HG03139 (cell line): ENCODE measurements at regions not wholly inside any gene's neighbourhood (a gene's known extent, or its start where the extent isn't known, plus 50 kb on each side); places are given as distances from the start of the nearest gene placed in this dataset.

Experiments used
- ATAC-seq: cut with Tn5 transposase; IDR thresholded peaks from one replicate; pipeline ENCODE4 v1.9.1; 2021; ENCODE audit not compliant: unreplicated experiment

GRCh38 chr1:218863987-218864386 lies 309.7 kb upstream of the LYPLAL1 start:
- no peak for ATAC-seq

DNA sequence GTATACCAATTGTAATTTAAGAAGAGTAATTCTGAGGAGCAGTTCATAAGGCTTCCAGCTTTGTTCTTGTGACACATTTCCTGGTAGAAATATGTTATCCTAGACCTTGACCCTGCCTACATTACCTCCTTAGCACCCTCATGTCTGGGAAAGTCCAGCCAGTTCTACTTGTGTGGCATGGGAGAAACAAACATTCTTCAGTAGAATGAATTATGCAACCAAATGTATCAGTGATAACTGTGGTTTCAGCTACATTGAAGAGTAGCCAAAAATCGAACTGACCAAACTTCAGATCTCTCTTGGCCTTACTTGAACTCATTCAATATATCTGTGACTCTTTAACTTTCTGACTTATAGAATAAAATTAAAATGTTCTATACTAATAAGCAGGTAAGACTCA lies 308.1 kb upstream of the LYPLAL1 start:
- ATAC-seq: no peak

DNA sequence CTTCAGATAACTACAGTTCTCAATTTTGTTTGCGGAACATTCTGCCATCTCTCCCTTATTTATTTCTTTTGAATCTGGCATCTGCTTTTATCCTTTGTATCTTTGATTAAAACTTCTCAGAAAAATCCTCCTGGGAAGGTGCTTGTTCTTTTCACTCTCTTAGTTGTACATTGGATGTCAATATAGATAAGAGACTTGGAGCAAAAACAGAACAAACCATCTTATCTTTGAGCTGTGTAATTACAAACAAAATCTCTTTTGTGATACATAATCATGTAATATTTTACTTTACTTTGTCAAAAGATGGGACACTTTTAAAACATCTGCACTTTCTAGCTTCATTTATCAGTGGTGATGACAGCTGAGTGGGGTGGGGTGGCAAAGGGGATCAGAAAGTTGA lies 307.2 kb upstream of the LYPLAL1 start:
- no peak for ATAC-seq

GRCh38 chr1:218867066-218867465 lies 306.6 kb upstream of the LYPLAL1 start:
- ATAC-seq: no peak

DNA sequence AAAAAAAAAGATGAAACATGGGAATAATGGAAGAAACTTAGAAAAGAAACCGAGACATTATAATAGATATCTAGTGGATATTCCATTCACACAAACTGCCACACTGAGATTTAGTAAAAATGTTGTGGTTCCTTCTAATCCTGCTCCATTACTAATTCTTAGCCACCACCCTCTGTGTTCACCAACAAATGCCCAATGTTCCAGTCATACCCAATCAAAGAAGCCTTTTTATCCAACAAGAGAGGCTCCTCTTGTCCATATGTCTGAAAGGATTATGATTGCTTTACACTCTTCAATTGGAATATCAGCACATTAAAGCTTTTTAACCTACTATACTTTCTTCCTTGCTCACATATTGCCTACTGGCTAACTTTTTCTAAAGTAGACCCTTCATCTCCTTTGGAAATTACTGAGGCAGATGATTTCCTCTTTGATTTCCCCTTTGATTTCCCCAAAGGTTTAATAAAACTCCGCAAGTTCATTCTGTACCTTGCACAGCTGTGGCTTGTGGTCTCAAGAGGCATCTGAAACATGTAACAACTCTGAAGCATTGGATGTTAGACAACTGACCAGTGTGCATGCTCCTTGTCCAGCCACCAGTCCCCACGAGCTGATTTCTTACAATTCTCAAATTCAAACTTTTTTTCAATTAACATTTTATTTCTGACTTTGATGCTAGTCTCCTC lies 305.6 kb upstream of the LYPLAL1 start:
- no peak for ATAC-seq

GRCh38 chr1:218869276-218869675 lies 304.4 kb upstream of the LYPLAL1 start:
- no peak for ATAC-seq

DNA sequence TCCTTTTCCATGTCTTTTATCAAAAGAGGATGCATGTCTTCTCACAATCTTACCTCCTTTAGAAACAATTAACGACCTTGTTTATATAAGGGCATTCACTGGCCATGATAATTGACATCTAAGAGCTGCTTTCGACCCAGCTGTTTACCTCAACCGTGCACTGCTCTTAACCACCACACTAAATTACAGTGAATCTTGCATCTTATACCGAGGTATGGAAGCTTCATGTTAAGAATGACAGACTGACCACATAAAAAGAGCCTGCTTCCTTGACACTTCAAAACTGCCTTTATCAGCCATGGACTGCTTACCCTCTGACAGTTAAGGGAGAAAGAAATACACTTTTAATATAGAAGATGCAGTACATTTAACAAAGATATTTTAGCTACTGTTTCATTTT lies 301.7 kb upstream of the LYPLAL1 start:
- no peak for ATAC-seq

DNA sequence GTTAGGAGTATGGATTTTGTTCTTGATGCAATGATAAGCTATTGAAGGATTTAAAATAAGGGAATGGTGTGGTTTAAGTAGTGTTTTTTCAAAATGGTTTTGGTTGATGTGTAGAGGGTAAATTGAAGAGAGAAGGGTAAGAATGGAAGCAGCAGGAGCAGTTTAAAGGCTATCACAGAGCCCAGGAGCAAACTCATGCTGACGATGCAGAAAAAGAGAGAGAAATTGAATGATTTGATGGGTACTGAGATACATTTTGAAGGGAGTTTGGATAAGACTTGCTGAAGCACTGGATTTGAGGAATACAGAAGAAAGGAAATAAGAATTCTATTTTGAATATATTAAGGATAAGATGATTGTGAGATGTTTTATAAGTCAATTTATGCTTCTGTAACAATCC lies 300.8 kb upstream of the LYPLAL1 start:
- ATAC-seq: no peak

DNA sequence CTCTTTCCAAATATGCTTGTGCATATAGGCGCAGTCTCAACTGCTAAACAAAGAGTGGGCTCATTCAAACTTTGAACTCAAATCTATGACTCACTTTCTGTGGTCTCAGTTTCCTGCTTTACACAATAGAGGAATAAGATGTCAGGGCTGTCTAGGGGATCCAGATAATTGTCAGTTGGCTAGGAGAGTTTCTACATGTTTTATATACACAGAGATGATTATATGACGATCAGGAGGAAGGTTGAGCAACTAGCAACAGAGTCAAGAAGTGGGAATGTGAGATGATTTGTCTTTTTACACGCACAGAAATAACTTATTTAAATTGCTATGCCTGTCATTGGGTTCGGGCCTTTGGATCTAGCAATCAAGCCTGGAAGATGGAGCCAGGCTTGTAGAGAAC lies 299.4 kb upstream of the LYPLAL1 start:
- ATAC-seq: no peak

GRCh38 chr1:218874801-218875400 lies 298.8 kb upstream of the LYPLAL1 start:
- ATAC-seq: no peak

GRCh38 chr1:218878369-218878768 lies 295.3 kb upstream of the LYPLAL1 start:
- no peak for ATAC-seq

- ATAC-seq: no peak
Observed at GRCh38 chr1:218880484-218881060, 293.1 kb upstream of the LYPLAL1 start.

GRCh38 chr1:218882454-218882853 lies 291.2 kb upstream of the LYPLAL1 start:
- ATAC-seq: no peak

GRCh38 chr1:218886101-218886871 lies 287.4 kb upstream of the LYPLAL1 start:
- ATAC-seq: no peak

DNA sequence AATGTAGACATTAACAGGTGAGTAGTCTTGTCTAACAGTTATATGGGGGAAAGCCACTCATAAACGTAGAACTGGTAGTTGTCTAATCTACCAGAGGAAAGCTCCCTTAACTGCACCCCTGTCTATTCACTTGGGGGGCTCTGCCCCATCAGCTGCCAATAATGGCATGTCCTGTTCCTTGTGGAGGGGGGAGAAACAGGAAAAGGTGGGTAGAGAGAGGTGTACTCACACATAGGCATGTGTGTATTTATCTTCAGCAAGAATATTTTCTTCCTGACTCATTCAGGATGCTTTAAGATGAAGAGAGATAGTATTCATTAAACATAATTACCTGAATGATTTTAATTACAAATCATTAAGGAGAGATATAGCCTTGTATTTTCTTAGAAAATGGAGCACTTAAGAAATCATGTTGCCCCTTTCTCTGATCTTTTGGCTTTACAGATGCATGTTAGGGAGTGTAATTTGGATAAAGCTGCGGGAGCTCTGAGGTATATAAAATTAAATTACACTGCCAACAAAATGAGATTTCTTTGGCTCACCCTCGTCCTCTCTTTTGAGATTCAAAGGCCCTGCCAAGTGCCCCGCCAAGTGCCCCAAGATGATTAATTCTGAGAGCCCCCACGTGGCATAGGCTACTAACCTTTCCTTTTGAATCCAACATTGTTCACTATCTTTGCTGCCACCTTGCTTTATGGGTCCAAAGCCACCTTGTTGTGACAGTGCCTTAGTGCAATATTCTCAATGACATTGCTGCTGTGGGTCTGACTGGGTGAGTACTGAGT lies 286.3 kb upstream of the LYPLAL1 start:
- ATAC-seq: no peak

DNA sequence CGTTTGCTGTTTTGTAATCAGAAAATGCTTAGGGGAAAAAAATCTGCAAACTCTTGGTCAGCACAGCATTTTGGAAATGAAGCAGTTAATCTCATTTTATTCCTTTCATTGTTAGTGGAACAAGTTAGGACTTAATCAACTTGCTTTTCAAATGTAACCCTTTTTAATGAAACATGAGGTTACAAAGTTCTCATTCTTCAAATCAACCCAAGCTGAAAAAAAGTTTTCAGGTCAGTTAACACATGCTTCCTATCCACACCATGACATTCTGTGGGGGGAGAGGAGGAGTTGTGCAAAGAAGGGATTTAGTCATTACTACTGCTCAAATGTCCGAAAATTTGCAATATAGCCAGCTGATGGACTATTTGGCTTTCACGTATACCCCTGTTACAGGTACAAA lies 283.2 kb upstream of the LYPLAL1 start:
- ATAC-seq: no peak

GRCh38 chr1:218891577-218891976 lies 282.1 kb upstream of the LYPLAL1 start:
- ATAC-seq: no peak

DNA sequence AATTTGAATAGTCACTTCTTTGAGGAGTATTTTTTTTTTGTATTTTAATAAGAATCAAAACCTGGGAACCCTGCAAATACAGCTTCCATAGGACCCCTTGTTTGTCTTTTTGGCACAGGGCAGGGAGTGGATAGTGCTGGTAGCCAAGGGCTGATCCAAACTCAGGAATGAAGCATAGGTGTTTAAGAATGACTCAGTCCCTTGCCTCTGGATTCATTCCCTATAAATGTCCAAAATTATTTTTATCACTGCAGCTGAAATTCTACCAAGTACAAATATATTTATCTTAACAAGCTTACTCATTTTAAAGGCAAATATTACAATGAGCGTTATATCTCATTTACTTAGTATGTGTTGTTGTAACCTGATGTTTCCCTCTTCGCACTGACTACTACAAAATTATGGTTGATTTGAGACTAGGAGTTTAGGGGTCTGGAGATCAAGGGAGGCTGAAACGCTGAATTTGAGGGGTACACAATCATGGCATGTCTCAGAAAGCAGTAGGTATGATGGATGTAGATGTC lies 278.6 kb upstream of the LYPLAL1 start:
- no peak for ATAC-seq

DNA sequence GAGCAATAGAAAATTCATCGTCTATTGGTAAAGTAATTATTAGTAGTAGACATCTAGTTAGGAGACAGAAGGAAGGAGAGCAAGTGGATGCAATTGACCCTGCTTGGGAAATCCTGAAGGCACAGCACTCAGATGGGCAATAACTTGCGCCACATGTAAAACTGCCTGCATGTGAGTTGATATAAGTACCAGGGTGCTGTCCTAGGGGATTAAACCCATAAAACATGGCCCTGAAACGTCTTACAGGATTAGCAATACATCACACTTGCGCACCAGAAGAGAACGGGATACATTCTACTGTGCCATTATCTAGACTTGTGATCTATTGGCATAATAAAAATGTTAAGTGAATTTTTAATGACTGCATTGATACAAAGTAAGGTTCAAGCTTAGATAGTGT lies 277.5 kb upstream of the LYPLAL1 start:
- ATAC-seq: no peak

- no peak for ATAC-seq
Observed at GRCh38 chr1:218898921-218899320, 274.8 kb upstream of the LYPLAL1 start.

DNA sequence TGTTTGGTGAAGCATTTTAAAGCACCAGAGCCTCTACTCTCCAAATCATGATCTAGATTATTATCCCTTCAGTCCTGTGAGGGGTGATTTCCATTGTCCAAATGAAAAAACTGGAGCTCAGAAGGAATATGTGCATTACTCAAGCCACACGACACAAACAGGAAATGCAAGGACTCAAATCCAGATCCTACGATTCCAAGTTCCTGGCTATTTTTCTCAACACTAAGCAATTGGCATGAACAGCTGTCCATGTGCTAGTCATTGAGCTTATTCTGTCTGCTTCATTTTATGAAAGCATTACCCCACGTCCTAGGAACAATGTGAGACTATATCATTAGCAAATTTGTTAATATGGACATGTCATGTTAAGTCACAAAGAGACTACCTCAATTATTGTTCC lies 273.1 kb upstream of the LYPLAL1 start:
- no peak for ATAC-seq
